Stimulated activated CD4-positive, alpha-beta T cell treated with anti-CD3 and anti-CD28 coated beads, Interleukin-12 subunit alpha, Interleukin-12 subunit beta, amount 100 ng/mL, for 48 hours (primary cell): ENCODE measurements at regions not wholly inside any gene's neighbourhood (a gene's known extent, or its start where the extent isn't known, plus 50 kb on each side); places are given as distances from the start of the nearest gene placed in this dataset.

Source experiments
- DNase-seq, 3 donors: peaks; one replicate each; pipeline ENCODE4 v3.0.0-alpha.2; 2020; ENCODE audit warnings: low read depth in 2 of 3, low spot score in 1 of 3

DNA sequence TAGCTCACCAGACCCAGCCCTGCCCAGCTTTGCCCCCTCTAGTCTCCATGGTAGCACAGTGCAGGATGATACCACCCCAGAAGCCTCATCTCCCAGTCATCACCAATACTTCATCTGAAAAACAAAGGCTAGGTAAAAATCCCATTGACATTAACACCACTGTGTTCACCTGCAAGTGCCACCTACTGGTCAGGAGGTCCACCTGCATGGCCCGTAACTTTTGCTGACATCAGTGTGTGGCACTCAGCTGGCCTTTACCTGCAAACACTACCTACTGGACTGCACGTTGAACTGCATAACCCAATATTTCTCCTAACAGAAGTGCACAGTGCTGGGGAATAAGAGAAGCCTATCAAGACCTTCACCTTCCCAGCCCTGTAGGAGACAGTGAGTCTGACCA lies 234.7 kb upstream of the ADGRB3 start:
- no peak for DNase-seq

GRCh38 chr6:68391953-68392352 lies 243.1 kb upstream of the ADGRB3 start:
- DNase-seq: no peak

DNA sequence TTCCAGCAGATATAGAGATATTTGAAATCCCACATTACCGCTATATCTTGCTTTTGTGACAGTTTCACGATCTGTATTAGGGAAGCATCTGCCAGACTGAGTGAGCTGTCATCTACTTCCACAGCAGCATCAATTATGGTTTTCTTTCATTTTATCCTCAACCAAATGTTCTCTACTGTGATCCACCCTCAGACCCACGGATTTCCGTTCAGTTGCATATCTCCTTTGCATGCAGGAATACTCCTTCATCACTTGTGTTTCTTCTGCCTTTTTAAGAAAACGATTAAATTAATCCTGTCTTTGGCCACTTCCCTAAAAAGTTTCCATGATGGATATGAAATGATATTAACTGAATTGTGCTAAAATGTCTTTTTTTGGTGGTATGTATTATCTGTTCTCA lies 262.1 kb upstream of the ADGRB3 start:
- no peak for DNase-seq

- no peak for DNase-seq
Observed at GRCh38 chr6:68368845-68369244, 266.2 kb upstream of the ADGRB3 start.

- DNase-seq: no peak
Observed at GRCh38 chr6:68364271-68364805, 270.7 kb upstream of the ADGRB3 start.

DNA sequence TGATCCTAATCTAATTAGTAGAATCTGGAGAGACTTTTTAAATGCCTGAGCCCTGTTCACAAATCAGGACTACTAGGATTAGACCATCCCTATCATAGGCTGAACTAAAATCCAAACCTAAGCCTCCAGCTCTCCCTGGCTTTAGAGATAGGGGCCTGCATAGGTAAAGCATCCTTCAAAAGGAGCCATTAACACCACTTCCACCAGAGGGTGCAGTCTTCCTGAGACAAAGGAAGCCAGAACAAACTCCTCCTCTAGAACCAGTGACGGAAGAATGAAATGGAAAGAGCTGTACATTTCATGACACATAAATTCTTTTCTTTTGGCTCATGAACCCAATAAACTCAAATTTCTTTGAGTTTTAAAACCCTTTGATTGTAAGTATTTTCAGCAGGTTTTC lies 291.2 kb upstream of the ADGRB3 start:
- DNase-seq: no peak

GRCh38 chr6:68342286-68342685 lies 292.8 kb upstream of the ADGRB3 start:
- DNase-seq: no peak

GRCh38 chr6:68339488-68340131 lies 295.5 kb upstream of the ADGRB3 start:
- DNase-seq: no peak

DNA sequence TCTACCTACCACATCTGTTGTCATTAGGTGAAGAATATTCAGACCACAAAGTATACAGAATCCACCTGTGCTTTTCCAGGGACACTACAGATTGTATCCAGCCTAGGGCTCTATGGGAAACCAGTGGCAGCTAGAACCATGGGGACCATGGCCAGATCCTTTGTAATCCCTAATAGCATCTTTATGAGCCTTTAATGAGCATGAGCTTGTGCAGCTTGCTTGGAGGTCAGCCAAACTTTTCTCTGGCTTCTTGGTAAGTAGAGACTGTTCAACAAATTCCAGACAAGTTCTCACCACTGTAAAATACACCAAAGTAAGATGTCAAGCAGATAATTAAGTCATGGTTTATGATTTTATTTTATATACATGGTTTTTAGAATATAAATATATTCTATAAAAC lies 301.6 kb upstream of the ADGRB3 start:
- DNase-seq: no peak

DNA sequence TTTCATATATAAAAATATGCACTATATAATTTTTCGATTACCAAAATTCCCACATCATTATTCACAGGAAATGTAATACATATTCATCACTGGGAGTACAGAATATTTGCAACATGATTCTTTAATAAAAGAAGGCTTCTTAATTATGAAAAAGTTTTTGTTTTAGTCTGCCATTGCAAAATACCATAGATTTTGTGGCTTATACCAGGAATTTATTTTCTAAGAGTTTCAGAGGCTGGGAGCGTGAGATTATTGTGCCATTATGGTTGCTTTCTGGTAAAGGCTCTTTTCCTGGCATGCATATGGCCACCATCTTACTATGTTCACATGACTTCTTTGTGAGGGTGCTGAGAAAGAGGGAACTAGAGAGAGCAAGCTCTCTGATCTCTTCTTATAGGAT lies 306.9 kb upstream of the ADGRB3 start:
- no peak for DNase-seq

DNA sequence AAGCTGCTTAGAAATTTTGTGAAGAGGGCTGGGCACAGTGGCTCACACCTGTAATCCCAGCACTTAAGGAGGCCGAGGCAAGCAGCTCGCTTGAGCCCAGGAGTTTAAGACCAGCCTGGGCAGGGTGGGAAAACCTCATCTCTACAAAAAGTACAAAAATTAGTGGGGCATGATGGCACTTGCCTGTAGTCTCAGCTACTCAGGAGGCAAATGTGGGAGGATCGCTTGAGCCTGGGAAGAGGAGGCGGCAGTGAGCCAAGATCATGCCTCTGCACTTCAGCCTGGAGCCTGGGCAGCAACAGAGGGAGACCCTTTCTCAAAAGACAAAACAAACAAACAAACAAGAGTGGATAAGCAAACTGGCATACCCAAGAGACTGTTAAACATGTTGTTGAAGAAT lies 308.3 kb upstream of the ADGRB3 start:
- DNase-seq: no peak

GRCh38 chr6:68317366-68317765 lies 317.7 kb upstream of the ADGRB3 start:
- DNase-seq: no peak

GRCh38 chr6:68313911-68314310 lies 321.2 kb upstream of the ADGRB3 start:
- DNase-seq: no peak

DNA sequence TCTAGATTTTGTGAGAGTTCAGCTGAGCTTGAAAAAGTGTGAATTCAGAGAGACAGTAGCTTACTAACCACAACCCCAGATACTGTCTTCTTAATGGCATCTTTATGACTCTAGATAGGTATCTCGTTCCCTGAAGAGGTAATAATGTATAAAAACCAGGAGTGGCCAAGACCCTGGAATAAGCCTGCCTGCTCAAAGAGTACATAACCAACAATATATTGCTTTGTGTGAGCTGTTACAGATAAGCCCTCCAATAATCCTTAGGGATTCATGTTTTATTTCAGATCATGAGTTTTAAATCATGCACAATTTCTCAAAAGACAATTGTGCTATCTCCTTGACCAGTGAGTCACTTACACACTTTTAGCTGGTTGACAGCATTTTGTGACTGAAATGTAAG lies 327.8 kb upstream of the ADGRB3 start:
- DNase-seq: no peak

- no peak for DNase-seq
Observed at GRCh38 chr6:68296126-68296525, 339.0 kb upstream of the ADGRB3 start.

GRCh38 chr6:68282646-68283045 lies 352.4 kb upstream of the ADGRB3 start:
- no peak for DNase-seq

DNA sequence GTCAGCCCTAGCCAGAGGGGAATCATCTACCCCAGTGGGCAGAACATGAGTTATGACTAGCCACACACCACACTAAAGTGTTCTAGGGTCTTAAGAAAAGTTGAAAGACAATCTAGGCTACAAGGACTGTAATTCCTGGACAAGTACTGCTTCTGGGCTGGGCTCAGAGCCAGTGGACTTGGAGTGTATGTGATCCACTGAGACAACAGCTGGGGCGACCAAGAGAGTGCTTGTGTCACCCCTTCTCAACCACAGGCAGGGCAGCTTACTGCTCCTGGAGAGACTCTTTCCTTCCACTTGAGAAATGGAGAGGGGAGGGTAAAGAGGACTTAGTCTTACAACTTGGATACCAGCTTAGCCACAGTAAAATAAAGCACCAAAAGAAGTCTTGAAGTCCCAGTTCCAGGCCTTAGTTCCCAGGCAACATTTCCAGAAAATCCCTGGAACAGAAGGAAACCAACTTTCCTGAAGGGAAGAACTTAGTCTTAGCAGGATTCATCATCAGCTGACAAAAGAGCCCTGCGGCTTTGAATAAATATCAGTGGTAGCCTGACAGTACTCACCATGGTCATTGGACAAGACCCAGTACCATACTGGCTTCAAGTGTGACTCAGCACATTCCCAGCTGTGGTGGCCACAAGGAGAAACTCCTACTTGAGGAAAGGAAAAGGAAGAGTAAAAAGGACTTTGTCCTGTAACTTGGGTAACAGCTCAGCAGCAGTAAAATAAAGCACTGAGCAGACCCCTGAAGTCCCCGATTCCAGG lies 355.1 kb upstream of the ADGRB3 start:
- DNase-seq: no peak

GRCh38 chr6:68273297-68273696 lies 361.8 kb upstream of the ADGRB3 start:
- DNase-seq: no peak

- no peak for DNase-seq
Observed at GRCh38 chr6:68256391-68256790, 378.7 kb upstream of the ADGRB3 start.

DNA sequence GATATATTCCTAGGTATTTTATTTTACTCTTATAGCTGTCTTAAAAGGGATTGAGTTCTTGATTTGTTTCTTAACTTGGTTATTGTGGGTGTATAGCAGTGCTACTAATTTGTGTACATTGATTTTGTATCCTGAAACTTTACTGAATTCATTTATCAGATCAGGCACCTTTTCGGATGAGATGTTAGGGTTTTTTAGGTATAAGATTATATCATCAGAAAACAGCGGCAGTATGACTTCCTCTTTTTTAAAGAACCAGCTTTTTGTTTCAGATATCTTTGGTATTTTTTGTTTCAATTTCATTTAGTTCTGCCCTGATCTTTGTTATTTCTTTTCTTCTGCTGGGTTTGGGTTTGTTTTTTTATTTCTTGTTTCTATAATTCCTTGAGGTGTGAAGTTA lies 382.4 kb upstream of the ADGRB3 start:
- no peak for DNase-seq

- DNase-seq: no peak
Observed at GRCh38 chr6:68247782-68248181, 387.3 kb upstream of the ADGRB3 start.

DNA sequence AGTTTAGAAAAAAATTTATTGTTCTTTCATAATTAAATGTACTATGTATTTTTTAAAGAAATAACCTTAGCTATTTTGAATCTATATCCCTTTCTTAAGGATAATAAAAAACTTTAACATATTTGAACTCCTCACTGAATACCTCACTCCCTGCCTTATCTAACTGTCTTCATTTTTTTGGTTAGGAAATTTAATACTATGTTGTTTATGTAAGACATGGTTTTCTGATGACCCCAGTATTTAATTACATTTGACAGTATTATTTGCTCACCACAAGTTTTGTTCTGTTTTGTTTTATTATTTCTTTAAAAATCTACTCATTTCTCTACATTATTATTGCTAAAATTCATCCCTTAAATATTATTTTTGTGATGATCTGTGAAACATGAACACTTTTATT lies 394.4 kb upstream of the ADGRB3 start:
- no peak for DNase-seq

DNA sequence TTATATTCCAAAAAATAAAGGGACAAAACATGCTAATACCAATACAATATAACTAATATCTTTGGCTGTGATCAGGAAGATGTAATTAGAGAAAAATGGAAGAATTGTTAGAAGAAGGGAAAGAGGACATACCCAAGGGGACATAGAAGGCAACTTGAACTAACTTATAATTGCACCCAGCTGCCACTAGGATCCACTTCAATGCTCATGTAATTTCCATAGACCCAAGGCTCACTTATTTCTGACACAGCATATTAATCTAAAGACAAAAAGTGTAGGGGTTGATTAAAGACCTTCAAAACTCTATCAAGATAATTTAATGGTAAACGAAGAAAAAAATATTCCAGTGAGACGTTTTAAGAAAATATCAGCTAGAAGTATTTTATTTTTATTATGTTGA lies 396.0 kb upstream of the ADGRB3 start:
- no peak for DNase-seq
